NT2/D1 (cell line): ENCODE measurements at regions not wholly inside any gene's neighbourhood (a gene's known extent, or its start where the extent isn't known, plus 50 kb on each side); places are given as distances from the start of the nearest gene placed in this dataset.

Experiments used
- DNase-seq: peaks from one replicate; pipeline ENCODE4 v3.0.0-alpha.2; 2011; ENCODE audit warnings: low read depth, low spot score
- H3K27me3 ChIP-seq: 2 replicates; pipeline ENCODE4 v1.6.0; 2011; ENCODE audit warnings: mild to moderate bottlenecking; ENCODE audit not compliant: insufficient read length, insufficient read depth
- H3K36me3 ChIP-seq: 2 replicates; pipeline ENCODE4 v1.6.1; 2011; ENCODE audit warnings: mild to moderate bottlenecking, low read length, mixed read lengths; ENCODE audit not compliant: insufficient read depth, insufficient read length
- H3K4me1 ChIP-seq: 2 replicates; pipeline ENCODE4 v1.5.1; 2011; ENCODE audit not compliant: insufficient read depth, insufficient read length
- H3K4me3 ChIP-seq: 2 replicates; pipeline ENCODE4 v1.5.1; 2011; ENCODE audit warnings: low read depth; ENCODE audit not compliant: insufficient read length
- H3K9ac ChIP-seq: 2 replicates; pipeline ENCODE4 v1.6.0; 2011; ENCODE audit warnings: low read depth; ENCODE audit not compliant: insufficient read length
- H3K9me3 ChIP-seq: 2 replicates; pipeline ENCODE4 v1.5.1; 2011; ENCODE audit warnings: mild to moderate bottlenecking, low read length; ENCODE audit not compliant: insufficient read depth
- SUZ12 ChIP-seq: IDR thresholded peaks from 2 replicates; pipeline ENCODE4 v1.6.1; 2011; ENCODE audit not compliant: insufficient read length, insufficient read depth; ENCODE audit errors: extremely low read depth
- YY1 ChIP-seq: IDR thresholded peaks from 2 replicates; pipeline ENCODE4 v1.6.1; 2011; ENCODE audit not compliant: insufficient read length, insufficient read depth
- ZNF274 ChIP-seq: IDR thresholded peaks from 2 replicates; pipeline ENCODE4 v1.6.1; 2011; ENCODE audit warnings: mild to moderate bottlenecking, low read depth, low read length

DNA sequence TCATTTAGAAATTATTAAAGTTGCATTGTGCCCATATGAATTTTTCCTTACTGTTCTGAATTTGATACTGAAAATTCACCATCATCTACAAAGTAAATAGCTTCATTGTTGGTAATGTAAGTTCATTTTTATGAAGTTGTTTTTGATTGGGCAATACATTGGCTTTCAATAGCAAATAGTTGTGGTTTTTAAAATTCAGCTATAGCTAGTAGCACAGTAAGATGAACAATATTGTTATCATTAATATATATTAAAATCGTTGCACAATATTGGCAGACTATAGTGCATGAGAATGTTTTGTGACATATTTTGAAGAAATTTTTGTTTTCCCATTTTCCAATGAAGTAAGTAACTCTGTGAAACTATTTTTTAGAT lies 575.0 kb downstream of the PRKD1 start:
- Histone ChIP-seq H3K4me1 (no peaks in the 10 kb centered on the region), H3K4me3 (no peak overlapping the region), H3K9me3 (no peaks in the 10 kb centered on the region), H3K36me3 (no peaks in the 10 kb centered on the region), H3K9ac (no peak overlapping the region), H3K27me3 (no peaks in the 10 kb centered on the region)
- no peak for DNase-seq
- TF ChIP-seq YY1 (no peak), SUZ12 (no peak), ZNF274 (no peak)

GRCh38 chr14:29353513-29353912 lies 574.1 kb downstream of the PRKD1 start:
- Histone ChIP-seq H3K36me3 (no peaks in the 10 kb centered on the region), H3K9ac (no peak overlapping the region), H3K4me3 (no peak overlapping the region), H3K9me3 (no peaks in the 10 kb centered on the region), H3K27me3 (no peaks in the 10 kb centered on the region), H3K4me1 (no peaks in the 10 kb centered on the region)
- DNase-seq = no peak
- TF ChIP-seq SUZ12 (no peak), ZNF274 (no peak), YY1 (no peak)

DNA sequence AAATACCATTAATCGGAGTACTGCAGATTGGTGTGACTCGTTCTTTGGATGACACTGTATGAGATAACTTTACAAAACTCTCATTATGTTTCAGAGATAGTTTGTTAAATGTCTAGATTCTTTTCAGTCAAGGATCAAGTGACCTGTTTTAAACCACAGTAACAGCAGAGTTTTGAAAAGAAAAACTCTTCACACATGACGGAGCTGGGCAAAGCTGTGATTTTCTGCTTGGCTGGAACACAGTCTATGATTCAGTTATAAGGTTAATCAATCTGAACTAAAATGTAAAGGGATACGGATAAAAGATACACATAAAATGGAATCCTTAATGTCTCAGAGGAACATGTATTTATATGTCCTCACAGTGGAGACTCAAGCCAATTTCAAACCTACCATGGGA lies 573.2 kb downstream of the PRKD1 start:
- Histone ChIP-seq H3K9ac (no peak overlapping the region), H3K36me3 (no peaks in the 10 kb centered on the region), H3K4me3 (no peak overlapping the region), H3K27me3 (no peaks in the 10 kb centered on the region), H3K4me1 (no peaks in the 10 kb centered on the region), H3K9me3 (no peaks in the 10 kb centered on the region)
- TF ChIP-seq ZNF274 (no peak), YY1 (no peak), SUZ12 (no peak)
- no peak for DNase-seq

- TF ChIP-seq YY1 (no peak), SUZ12 (no peak), ZNF274 (no peak)
- no peak for DNase-seq
- H3K27me3 ChIP-seq = no peaks in the 10 kb centered on the region
- no peak overlapping the region for H3K4me3 ChIP-seq
- no peaks in the 10 kb centered on the region for H3K9me3 ChIP-seq
- H3K4me1 ChIP-seq = no peaks in the 10 kb centered on the region
- no peak overlapping the region for H3K9ac ChIP-seq
- H3K36me3 ChIP-seq = no peaks in the 10 kb centered on the region
Measured at GRCh38 chr14:29355331-29355730, 572.3 kb downstream of the PRKD1 start.

- H3K4me1 ChIP-seq = no peaks in the 10 kb centered on the region
- no peak overlapping the region for H3K9ac ChIP-seq
- no peak overlapping the region for H3K4me3 ChIP-seq
- no peaks in the 10 kb centered on the region for H3K36me3 ChIP-seq
- no peak for DNase-seq
- TF ChIP-seq ZNF274 (no peak), YY1 (no peak), SUZ12 (no peak)
- no peaks in the 10 kb centered on the region for H3K9me3 ChIP-seq
- no peaks in the 10 kb centered on the region for H3K27me3 ChIP-seq
Measured at GRCh38 chr14:29355846-29356245, 571.8 kb downstream of the PRKD1 start.

- H3K27me3 ChIP-seq = no peaks in the 10 kb centered on the region
- TF ChIP-seq ZNF274 = no peak
- TF ChIP-seq SUZ12 = no peak
- TF ChIP-seq YY1 = no peak
- H3K9me3 ChIP-seq = no peaks in the 10 kb centered on the region
Measured at GRCh38 chr14:29360656-29361055, 567.0 kb downstream of the PRKD1 start.

GRCh38 chr14:29370024-29370423 lies 557.6 kb downstream of the PRKD1 start:
- no peak for TF ChIP-seq ZNF274
- no peak for TF ChIP-seq YY1
- TF ChIP-seq SUZ12 = no peak
- no peak overlapping the region for H3K4me3 ChIP-seq
- H3K36me3 ChIP-seq = no peaks in the 10 kb centered on the region
- DNase-seq = no peak
- H3K4me1 ChIP-seq = no peaks in the 10 kb centered on the region
- H3K27me3 ChIP-seq = no peaks in the 10 kb centered on the region
- H3K9me3 ChIP-seq = no peaks in the 10 kb centered on the region
- no peak overlapping the region for H3K9ac ChIP-seq

More at GRCh38 chr14:29360656-29361055, 567.0 kb downstream of the PRKD1 start:
- H3K36me3 ChIP-seq = no peaks in the 10 kb centered on the region
- H3K4me1 ChIP-seq = no peaks in the 10 kb centered on the region
- H3K9ac ChIP-seq = no peak overlapping the region
- no peak for DNase-seq
- H3K4me3 ChIP-seq = no peak overlapping the region

GRCh38 chr14:29376237-29376636 lies 551.4 kb downstream of the PRKD1 start:
- no peak for DNase-seq
- H3K4me3 ChIP-seq = no peak overlapping the region

More at GRCh38 chr14:29376237-29376636, 551.4 kb downstream of the PRKD1 start:
- H3K9me3 ChIP-seq = no peaks in the 10 kb centered on the region
- H3K36me3 ChIP-seq = no peaks in the 10 kb centered on the region
- no peak overlapping the region for H3K9ac ChIP-seq
- no peaks in the 10 kb centered on the region for H3K27me3 ChIP-seq
- no peaks in the 10 kb centered on the region for H3K4me1 ChIP-seq
- no peak for TF ChIP-seq YY1
- no peak for TF ChIP-seq SUZ12
- no peak for TF ChIP-seq ZNF274
